SK-N-MC (cell line): ENCODE measurements at regions not wholly inside any gene's neighbourhood (a gene's known extent, or its start where the extent isn't known, plus 50 kb on each side); places are given as distances from the start of the nearest gene placed in this dataset.

ENCODE experiments used
- EZH2 ChIP-seq: fragments of 200-600 bp; sonication (generic); IDR thresholded peaks from one replicate; pipeline ENCODE4 v1.6.1; 2017; ENCODE audit warnings: antibody characterized with exemption
- POLR2AphosphoS5 ChIP-seq: IDR thresholded peaks from 2 replicates; pipeline ENCODE4 v1.6.1; 2012; ENCODE audit warnings: mild to moderate bottlenecking, low read depth, low read length, borderline replicate concordance

- TF ChIP-seq POLR2AphosphoS5 = no peak
- TF ChIP-seq EZH2 = no peak
Measured at GRCh38 chr6:82622461-82622860, 258.8 kb downstream of the TPBG start.
